IMR-90 (cell line): ENCODE measurements at regions not wholly inside any gene's neighbourhood (a gene's known extent, or its start where the extent isn't known, plus 50 kb on each side); places are given as distances from the start of the nearest gene placed in this dataset.

Source experiments
- ATAC-seq: fragments of 200-7000 bp; cut with Tn5 transposase; 2 replicates; pipeline ENCODE4 v1.9.1; 2020; ENCODE audit warnings: low read depth, mild to moderate bottlenecking, moderate library complexity
- BruUV-seq: library from RNA; stranded (reverse); fragments of 400-500 nt; replicated peaks from 2 replicates; lab custom pipeline; 2021; lab: Mats Ljungman, UMichigan
- CTCF ChIA-PET: fragments of 300-600 bp; formaldehyde crosslinking; extraction: SDS; loops from one replicate; lab custom pipeline; 2021; ENCODE audit warnings: antibody characterized with exemption; lab: Yijun Ruan, JAX
- POLR2A ChIA-PET: fragments of 300-600 bp; sonication (Branson Sonifier 250); formaldehyde crosslinking; loops from one replicate; lab custom pipeline; 2022; ENCODE audit warnings: antibody characterized with exemption; ENCODE audit not compliant: unreplicated experiment; lab: Charles Lee
- DNase-seq: peaks from one replicate; pipeline ENCODE4 v3.0.0; 2013
- H2AFZ ChIP-seq: replicated peaks from 2 replicates; pipeline ENCODE3; 2013; ENCODE audit warnings: low read length, mild to moderate bottlenecking; ENCODE audit not compliant: poor library complexity
- H2AK5ac ChIP-seq: 2 replicates; pipeline ENCODE4 v1.6.1; 2013; ENCODE audit warnings: low read depth, low read length, inconsistent platforms
- H2AK9ac ChIP-seq: replicated peaks from 2 replicates; pipeline ENCODE3; 2013; ENCODE audit warnings: mild to moderate bottlenecking, low read depth, low read length, moderate library complexity; ENCODE audit not compliant: poor library complexity
- H2BK120ac ChIP-seq: 2 replicates; pipeline ENCODE4 v1.6.1; 2013; ENCODE audit warnings: low read depth, low read length, inconsistent platforms
- H2BK15ac ChIP-seq: 3 replicates; pipeline ENCODE4 v1.6.1; 2013; ENCODE audit warnings: low read depth, low read length, inconsistent platforms
- H2BK20ac ChIP-seq: 2 replicates; pipeline ENCODE4 v1.6.1; 2013; ENCODE audit warnings: low read depth, mild to moderate bottlenecking, inconsistent platforms, low read length, moderate library complexity
- H2BK5ac ChIP-seq: 2 replicates; pipeline ENCODE4 v1.6.1; 2013; ENCODE audit warnings: mild to moderate bottlenecking, low read depth, low read length, inconsistent platforms; ENCODE audit not compliant: poor library complexity, severe bottlenecking
- H3K14ac ChIP-seq: replicated peaks from 2 replicates; pipeline ENCODE4 v1.6.1; 2013; ENCODE audit warnings: low read depth, low read length, inconsistent platforms
- H3K18ac ChIP-seq: 2 replicates; pipeline ENCODE4 v1.6.1; 2013; ENCODE audit warnings: low read depth, low read length, control low read depth
- H3K23ac ChIP-seq: 2 replicates; pipeline ENCODE4 v1.6.1; 2013; ENCODE audit warnings: low read depth, low read length, inconsistent platforms
- H3K27ac ChIP-seq: 2 replicates; pipeline ENCODE4 v1.5.1; 2013; ENCODE audit warnings: mild to moderate bottlenecking, control low read depth, low read length; ENCODE audit not compliant: insufficient read depth
- H3K27me3 ChIP-seq: 2 replicates; pipeline ENCODE4 v1.6.1; 2013; ENCODE audit warnings: low read length; ENCODE audit not compliant: control insufficient read depth, insufficient read depth
- H3K36me3 ChIP-seq: 2 replicates; pipeline ENCODE4 v1.6.1; 2013; ENCODE audit warnings: low read length, mixed read lengths; ENCODE audit not compliant: control insufficient read depth, insufficient read depth
- H3K4ac ChIP-seq: 2 replicates; pipeline ENCODE4 v1.6.1; 2013; ENCODE audit warnings: low read depth, low read length, inconsistent platforms
- H3K4me1 ChIP-seq: 2 replicates; pipeline ENCODE4 v1.6.1; 2013; ENCODE audit warnings: low read length, mixed read lengths; ENCODE audit not compliant: control insufficient read depth, insufficient read depth
- H3K4me2 ChIP-seq: 2 replicates; pipeline ENCODE4 v1.6.1; 2013; ENCODE audit warnings: low read depth, mild to moderate bottlenecking, control low read depth, low read length, moderate library complexity
- H3K4me3 ChIP-seq: 2 replicates; pipeline ENCODE4 v1.5.1; 2013; ENCODE audit warnings: low read depth, mild to moderate bottlenecking, control low read depth, low read length, moderate library complexity; ENCODE audit not compliant: insufficient read depth
- H3K56ac ChIP-seq: 2 replicates; pipeline ENCODE4 v1.6.1; 2013; ENCODE audit warnings: low read length, inconsistent platforms; ENCODE audit not compliant: insufficient read depth; ENCODE audit errors: extremely low read depth
- H3K79me1 ChIP-seq, 2 experiments: 2 replicates each; pipeline ENCODE4 v1.6.1; 2013; ENCODE audit warnings: low read length in 2 of 2, inconsistent platforms in 1 of 2, low read depth in 1 of 2
- H3K9ac ChIP-seq: 2 replicates; pipeline ENCODE4 v1.6.1; 2013; ENCODE audit warnings: low read depth, low read length, control low read depth
- H3K9me1 ChIP-seq: 2 replicates; pipeline ENCODE4 v1.6.1; 2013; ENCODE audit warnings: low read length, inconsistent platforms; ENCODE audit not compliant: insufficient read depth
- H3K9me3 ChIP-seq: 2 replicates; pipeline ENCODE4 v1.6.1; 2013; ENCODE audit warnings: low read length; ENCODE audit not compliant: control insufficient read depth, insufficient read depth
- H4K20me1 ChIP-seq: 2 replicates; pipeline ENCODE4 v1.6.1; 2013; ENCODE audit warnings: low read length, inconsistent platforms; ENCODE audit not compliant: insufficient read depth
- H4K5ac ChIP-seq: 2 replicates; pipeline ENCODE4 v1.6.1; 2013; ENCODE audit warnings: mild to moderate bottlenecking, low read depth, low read length, control low read depth
- H4K8ac ChIP-seq, 2 experiments: 2 replicates each; pipeline ENCODE4 v1.6.1; 2013; ENCODE audit warnings: low read depth in 2 of 2, low read length in 2 of 2, control low read depth in 1 of 2, inconsistent platforms in 1 of 2
- H4K91ac ChIP-seq: 2 replicates; pipeline ENCODE4 v1.6.1; 2013; ENCODE audit warnings: low read depth, low read length, inconsistent platforms; ENCODE audit not compliant: insufficient read depth
- BHLHE40 ChIP-seq: fragments of 150-350 bp; IDR thresholded peaks from 2 replicates; pipeline ENCODE4 v1.6.1; 2016; ENCODE audit warnings: mild to moderate bottlenecking, low read depth, low read length
- CEBPB ChIP-seq: IDR thresholded peaks from 2 replicates; pipeline ENCODE4 v1.6.1; 2012; ENCODE audit warnings: low read depth, low read length, improper control_type of control experiment
- MAFK ChIP-seq: IDR thresholded peaks from 2 replicates; pipeline ENCODE4 v1.6.1; 2012; ENCODE audit warnings: low read depth, low read length, improper control_type of control experiment
- MAZ ChIP-seq: IDR thresholded peaks from 2 replicates; pipeline ENCODE4 v1.6.1; 2012; ENCODE audit warnings: low read depth, mild to moderate bottlenecking, low read length, improper control_type of control experiment, moderate library complexity, borderline replicate concordance
- MXI1 ChIP-seq: IDR thresholded peaks from 2 replicates; pipeline ENCODE4 v1.6.1; 2012; ENCODE audit warnings: low read depth, mild to moderate bottlenecking, low read length, moderate library complexity, borderline replicate concordance
- RAD21 ChIP-seq: IDR thresholded peaks from 2 replicates; pipeline ENCODE4 v1.6.1; 2012; ENCODE audit warnings: low read length, improper control_type of control experiment
- RFX5 ChIP-seq: IDR thresholded peaks from 2 replicates; pipeline ENCODE4 v1.8.0; 2012; ENCODE audit warnings: low read depth, mild to moderate bottlenecking, low read length, moderate library complexity
- WGBS, 2 experiments: methylation state at CpG; one replicate each; pipeline versions ENCODE4 v1.1.5 to v1.1.7; 2013; ENCODE audit warnings: missing lambda C conversion rate in 2 of 2; ENCODE audit not compliant: insufficient read length in 1 of 2; ENCODE audit errors: extremely low coverage in 2 of 2; 5-methylcytosine and 5-hydroxymethylcytosine counted together
- dilution Hi-C: fragments of 300-500 bp; cut with HindIII; formaldehyde crosslinking; loops from one replicate; pipeline ENCODE4 v1.14.3; 2018; ENCODE audit warnings: low sequenced_read_pairs; ENCODE audit not compliant: unreplicated experiment
- in situ Hi-C: fragments of 300-500 bp; cut with MboI; formaldehyde crosslinking; loops from 3 replicates; pipeline ENCODE4 v1.14.3; 2019; ENCODE audit warnings: low sequenced_read_pairs, inconsistent platforms, mixed read lengths
- intact Hi-C: fragments of 100-400 bp; cut with micrococcal nuclease; formaldehyde crosslinking; loops from 2 replicates; pipeline ENCODE4 v1.10.0; 2022
- TF ChIP-seq, protein P1 (sequence below): conservative IDR thresholded peaks from 2 replicates; pipeline ENCODE4 v1.5.1; 2012; ENCODE audit warnings: mild to moderate bottlenecking, low read depth, low read length, improper control_type of control experiment

DNA sequence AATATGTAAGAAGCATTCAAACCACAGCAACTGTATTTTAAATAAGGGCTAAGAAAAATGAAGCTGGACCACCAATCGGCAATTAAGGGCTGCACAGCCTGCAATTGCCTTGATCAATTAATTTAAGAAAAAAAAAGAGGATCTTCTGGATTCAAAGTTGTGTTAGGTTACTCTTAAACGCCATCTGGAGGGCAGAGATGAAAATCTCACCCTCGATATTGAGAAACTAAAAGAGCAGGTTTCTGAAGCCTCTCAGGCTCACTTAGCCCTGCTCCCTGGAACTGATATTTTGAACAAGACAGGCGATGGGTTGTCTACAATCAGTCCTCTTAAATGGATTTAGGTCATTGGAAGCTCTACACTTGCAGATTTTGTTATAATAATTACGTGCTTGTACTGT is 579.4 kb downstream of the GRXCR1 start:
- dilution Hi-C loops (no loop called here), in situ Hi-C loops (no loop called here), intact Hi-C loops (no loop called here)
- ATAC-seq: no peak
- Histone ChIP-seq H3K79me1 (no peaks in the 10 kb centered on the region), H3K23ac (no peak overlapping the region), H4K8ac (no peak overlapping the region), H2BK20ac (no peak overlapping the region), H4K91ac (no peak overlapping the region), H3K36me3 (no peaks in the 10 kb centered on the region), H3K56ac (no peak overlapping the region), H3K9me1 (no peaks in the 10 kb centered on the region), H3K4me3 (no peak overlapping the region), H4K5ac (no peak overlapping the region), H2BK120ac (no peak overlapping the region), H4K20me1 (no peaks in the 10 kb centered on the region), H3K18ac (no peak overlapping the region), H2AK9ac (no peak overlapping the region), H3K4me1 (no peaks in the 10 kb centered on the region), H3K9me3 (peaks cover 10% of the 10 kb centered on the region), H3K9ac (no peak overlapping the region), H3K27me3 (no peaks in the 10 kb centered on the region), H2AFZ (no peak overlapping the region), H2BK5ac (no peak overlapping the region), H3K14ac (no peak overlapping the region), H3K27ac (no peak overlapping the region), H3K4ac (no peak overlapping the region), H2AK5ac (no peak overlapping the region), H3K4me2 (no peak overlapping the region), H2BK15ac (no peak overlapping the region)
- BruUV-seq: no TSS peak
- ChIA-PET POLR2A (no interaction called here), CTCF (no interaction called here)
- no peak for TF ChIP-seq RFX5
- TF ChIP-seq, protein P1, sequence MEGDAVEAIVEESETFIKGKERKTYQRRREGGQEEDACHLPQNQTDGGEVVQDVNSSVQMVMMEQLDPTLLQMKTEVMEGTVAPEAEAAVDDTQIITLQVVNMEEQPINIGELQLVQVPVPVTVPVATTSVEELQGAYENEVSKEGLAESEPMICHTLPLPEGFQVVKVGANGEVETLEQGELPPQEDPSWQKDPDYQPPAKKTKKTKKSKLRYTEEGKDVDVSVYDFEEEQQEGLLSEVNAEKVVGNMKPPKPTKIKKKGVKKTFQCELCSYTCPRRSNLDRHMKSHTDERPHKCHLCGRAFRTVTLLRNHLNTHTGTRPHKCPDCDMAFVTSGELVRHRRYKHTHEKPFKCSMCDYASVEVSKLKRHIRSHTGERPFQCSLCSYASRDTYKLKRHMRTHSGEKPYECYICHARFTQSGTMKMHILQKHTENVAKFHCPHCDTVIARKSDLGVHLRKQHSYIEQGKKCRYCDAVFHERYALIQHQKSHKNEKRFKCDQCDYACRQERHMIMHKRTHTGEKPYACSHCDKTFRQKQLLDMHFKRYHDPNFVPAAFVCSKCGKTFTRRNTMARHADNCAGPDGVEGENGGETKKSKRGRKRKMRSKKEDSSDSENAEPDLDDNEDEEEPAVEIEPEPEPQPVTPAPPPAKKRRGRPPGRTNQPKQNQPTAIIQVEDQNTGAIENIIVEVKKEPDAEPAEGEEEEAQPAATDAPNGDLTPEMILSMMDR: peak; percentile 18; the same call in 1 of the 2 replicates
- peak; percentile 33; the same call in 1 of the 2 replicates for TF ChIP-seq RAD21
- no peak for TF ChIP-seq MAFK
- TF ChIP-seq MXI1: no peak
- no peak for TF ChIP-seq BHLHE40
- no peak for TF ChIP-seq CEBPB
- no peak for TF ChIP-seq MAZ
- WGBS, 2 experiments: 71% methylated on average over 1 of the region's 5 CpGs; no CpG with 5 or more reads in 1 of the 2 experiments
- no peak for DNase-seq
